K562 (cell line): ENCODE measurements at regions not wholly inside any gene's neighbourhood (a gene's known extent, or its start where the extent isn't known, plus 50 kb on each side); places are given as distances from the start of the nearest gene placed in this dataset.
A peak's percentile ranks its signal among the peaks of the same experiment; 100 is the strongest.

ENCODE experiments used
- ATAC-seq: fragments of 200-7000 bp; cut with Tn5 transposase; 3 replicates; pipeline ENCODE4 v1.9.1; 2020; ENCODE audit warnings: moderate library complexity
- BruUV-seq: library from RNA; stranded (reverse); fragments of 400-500 nt; replicated peaks from 2 replicates; lab custom pipeline; 2021; lab: Mats Ljungman, UMichigan
- CTCF ChIA-PET: fragments of 300-600 bp; formaldehyde crosslinking; extraction: SDS; loops from one replicate; lab custom pipeline; 2021; ENCODE audit warnings: low intra/inter-chr PET ratio; lab: Yijun Ruan, JAX
- POLR2A ChIA-PET: fragments of 300-600, 350-650 bp; sonication (Branson Sonifier 250); formaldehyde crosslinking; extraction: SDS; loops from one replicate; lab custom pipeline; 2021; ENCODE audit warnings: antibody characterized with exemption, inconsistent platforms; lab: Yijun Ruan, JAX
- DNase-seq, 4 experiments: peaks; one replicate each; pipeline versions ENCODE4 v3.0.0 to v3.0.0-alpha.2; 2011 to 2018; ENCODE audit warnings: low spot score in 3 of 4, mixed read lengths in 3 of 4; ENCODE audit errors: extremely low read depth in 1 of 4
- FAIRE-seq: peaks from 2 replicates; lab custom pipeline; 2011; peaks lifted over from hg19 to GRCh38; lab: Jason Lieb, UNC
- H2AFZ ChIP-seq: 2 replicates; pipeline ENCODE4 v1.6.0; 2011; ENCODE audit warnings: low read depth, low read length, control low read depth, inconsistent platforms
- H3K27ac ChIP-seq: fragments of 200-600 bp; 3 replicates; pipeline ENCODE4 v1.8.0; 2011; ENCODE audit warnings: low read depth, mild to moderate bottlenecking, control low read depth, inconsistent platforms, low read length, moderate library complexity, mixed read lengths; ENCODE audit errors: extremely low read depth
- H3K27me3 ChIP-seq, 2 experiments: fragments of 300-600 bp in 1 of 2; 2 replicates in 1 of 2; 3 replicates in 1 of 2; pipeline versions ENCODE4 v1.6.0 to v1.8.0; 2011; ENCODE audit warnings: inconsistent platforms in 2 of 2, low read length in 2 of 2, mild to moderate bottlenecking in 1 of 2, mixed read lengths in 1 of 2, moderate library complexity in 1 of 2; ENCODE audit not compliant: control insufficient read depth in 2 of 2, insufficient read depth in 2 of 2
- H3K36me3 ChIP-seq: fragments of 300-600 bp; 3 replicates; pipeline ENCODE4 v1.8.0; 2011; ENCODE audit warnings: mild to moderate bottlenecking, low read length, inconsistent platforms; ENCODE audit not compliant: control insufficient read depth, insufficient read depth
- H3K4me1 ChIP-seq, 2 experiments: fragments of 200-600 bp in 1 of 2; replicated peaks in 1 of 2; 2 replicates in 1 of 2; 3 replicates in 1 of 2; pipeline versions ENCODE4 v1.5.1 to v1.8.0; 2011; ENCODE audit warnings: inconsistent platforms in 2 of 2, low read length in 2 of 2, mild to moderate bottlenecking in 1 of 2, mixed read lengths in 1 of 2, moderate library complexity in 1 of 2; ENCODE audit not compliant: control insufficient read depth in 2 of 2, insufficient read depth in 2 of 2
- H3K4me2 ChIP-seq: 2 replicates; pipeline ENCODE4 v1.6.1; 2011; ENCODE audit warnings: low read length, control low read depth, inconsistent platforms, mixed read lengths; ENCODE audit not compliant: insufficient read depth
- H3K4me3 ChIP-seq: fragments of 200-600 bp; sonication (generic), shearing (Covaris generic); 2 replicates; pipeline ENCODE4 v1.5.1; 2016; ENCODE audit warnings: control low read depth, inconsistent platforms
- H3K79me2 ChIP-seq: fragments of 200-600 bp; 3 replicates; pipeline ENCODE4 v1.8.0; 2011; ENCODE audit warnings: low read length, inconsistent platforms; ENCODE audit not compliant: control insufficient read depth, insufficient read depth
- H3K9ac ChIP-seq, 2 experiments: 2 replicates each; pipeline versions ENCODE4 v1.6.0 to v1.6.1; 2011; ENCODE audit warnings: low read depth in 2 of 2, low read length in 2 of 2, control low read depth in 1 of 2, inconsistent platforms in 1 of 2, mild to moderate bottlenecking in 1 of 2, mixed read lengths in 1 of 2; ENCODE audit not compliant: insufficient read depth in 1 of 2
- H3K9me1 ChIP-seq: one replicate; pipeline ENCODE4 v1.6.0; 2011; ENCODE audit warnings: inconsistent platforms, mild to moderate bottlenecking, low read length, moderate library complexity; ENCODE audit not compliant: control insufficient read depth, insufficient read depth
- H3K9me3 ChIP-seq: replicated peaks from 2 replicates; pipeline ENCODE4 v1.5.1; 2011; ENCODE audit warnings: low read depth, low read length, inconsistent platforms; ENCODE audit not compliant: control insufficient read depth, insufficient read depth
- H4K20me1 ChIP-seq: replicated peaks from 2 replicates; pipeline ENCODE4 v1.6.1; 2011; ENCODE audit warnings: low read length, inconsistent platforms, mixed read lengths; ENCODE audit not compliant: control insufficient read depth, insufficient read depth
- CHD1 ChIP-seq: fragments of 200-600 bp; sonication (generic); IDR thresholded peaks from one replicate; pipeline ENCODE4 v1.6.1; 2012; ENCODE audit warnings: mild to moderate bottlenecking, moderate library complexity, low read length, inconsistent platforms
- CTCF ChIP-seq, 3 experiments: IDR thresholded peaks in 2 of 3; conservative IDR thresholded peaks in 1 of 3; 2 replicates each; pipeline ENCODE4 v1.5.1; 2011 to 2012; ENCODE audit warnings: low read length in 3 of 3, mild to moderate bottlenecking in 3 of 3, control low read depth in 2 of 3, improper control_type of control experiment in 1 of 3, inconsistent platforms in 1 of 3, low read depth in 1 of 3, mixed read lengths in 1 of 3, moderate library complexity in 1 of 3; ENCODE audit not compliant: insufficient read depth in 2 of 3
- HDAC6 ChIP-seq: IDR thresholded peaks from 2 replicates; pipeline ENCODE4 v1.6.1; 2012; ENCODE audit warnings: low read depth, mild to moderate bottlenecking, control low read depth, inconsistent platforms, low read length, moderate library complexity
- whole genome bisulfite sequencing: fragments of 100-300 bp; shearing (Covaris generic); methylation state at CpG from one replicate; pipeline ENCODE4 v1.1.6; 2016; ENCODE audit warnings: low coverage, mixed read lengths; ENCODE audit not compliant: insufficient coverage; ENCODE audit errors: missing lambda C conversion rate; 5-methylcytosine and 5-hydroxymethylcytosine counted together
- in situ Hi-C: fragments of 300-500 bp; cut with MboI; formaldehyde crosslinking; loops from 4 replicates; pipeline ENCODE4 v1.15.0; 2018; ENCODE audit warnings: inconsistent platforms, mixed read lengths
- intact Hi-C: fragments of 100-400 bp; cut with micrococcal nuclease; formaldehyde crosslinking; loops from 2 replicates; pipeline ENCODE4 v1.14.2; 2022

DNA sequence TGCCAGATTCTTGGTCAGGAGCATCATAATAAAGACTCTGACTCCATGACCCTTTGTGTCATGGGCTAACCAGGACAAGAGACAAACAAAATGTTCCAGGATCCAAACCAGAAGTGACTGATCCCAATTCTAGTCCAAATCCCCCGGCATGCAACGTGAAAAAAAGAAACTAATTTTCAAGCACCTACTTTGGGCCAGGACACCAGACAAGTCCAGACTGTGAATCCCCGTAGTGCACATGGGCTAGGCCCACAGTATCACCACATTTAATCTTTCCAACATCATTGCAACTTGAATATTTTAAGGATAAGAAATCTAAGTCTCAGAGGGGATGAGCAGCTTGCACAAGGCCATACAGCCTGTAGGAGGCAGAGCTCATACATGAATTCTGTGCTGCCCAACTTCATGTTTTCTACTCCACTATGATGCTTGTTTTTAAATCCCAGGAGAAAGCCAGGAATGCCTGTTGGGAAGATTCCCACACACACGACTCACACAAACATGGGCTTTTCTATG lies 365.7 kb downstream of the NPIPA8 start:
- Histone ChIP-seq H3K4me1 (no peaks in the 10 kb centered on the region), H3K4me2 (no peak overlapping the region), H3K36me3 (peaks cover 13% of the 10 kb centered on the region; the same call in 2 of the 3 replicates), H3K79me2 (no peaks in the 10 kb centered on the region), H3K4me3 (no peak overlapping the region), H3K27me3 (no peaks in the 10 kb centered on the region), H3K9me3 (no peaks in the 10 kb centered on the region), H3K9ac (no peak overlapping the region), H3K27ac (no peak overlapping the region; the same call in 2 of the 3 replicates), H3K9me1 (no peaks in the 10 kb centered on the region), H2AFZ (no peak overlapping the region), H4K20me1 (no peaks in the 10 kb centered on the region)
- in situ Hi-C loops (no loop called here), intact Hi-C loops (no loop called here)
- BruUV-seq, result no TSS peak
- FAIRE-seq (no peak), ATAC-seq (no peak), DNase-seq (no peak)
- CTCF ChIA-PET, result no interaction called here
- POLR2A ChIA-PET, result interaction anchor here (0.6 to 1.2 kb wide), 3 partner anchors 14 to 55 kb away, joined by 3 read pairs; no protein-coding TSS in a partner anchor
- 35% methylated on average over 4 of the region's 4 CpGs for WGBS
- TF ChIP-seq CTCF (IDR thresholded peaks at IDR 0.05 in 2 of 3, conservative IDR thresholded peaks at IDR 0.05 in 1 of 3; ENCODE audit: insufficient read depth in 2 of 3, low read depth in 1 of 3, low read length in 3 of 3), result peak in 2 of 3 experiments; percentile 16 to 22; a peak in 1 of 6 replicates
- TF ChIP-seq HDAC6, result no peak
- TF ChIP-seq CHD1, result no peak
